Suprapubic skin (tissue), 4 donors: ENCODE measurements at regions not wholly inside any gene's neighbourhood (a gene's known extent, or its start where the extent isn't known, plus 50 kb on each side); places are given as distances from the start of the nearest gene placed in this dataset.

Source experiments
- DNase-seq, 2 donors: peaks; one replicate each; pipeline ENCODE4 v3.0.0-alpha.2; 2019; ENCODE audit warnings: low spot score in 2 of 2
- H3K27ac ChIP-seq: fragments of 200-600 bp; sonication (generic); one replicate; pipeline ENCODE4 v1.5.1; 2019
- H3K27me3 ChIP-seq: fragments of 200-600 bp; sonication (generic); one replicate; pipeline ENCODE4 v1.5.1; 2019
- H3K36me3 ChIP-seq: fragments of 200-600 bp; sonication (generic); one replicate; pipeline ENCODE4 v1.5.1; 2019
- H3K4me1 ChIP-seq: fragments of 200-600 bp; sonication (generic); one replicate; pipeline ENCODE4 v1.5.1; 2019
- H3K4me3 ChIP-seq: fragments of 200-600 bp; sonication (generic); one replicate; pipeline ENCODE4 v1.5.1; 2019; ENCODE audit warnings: mild to moderate bottlenecking
- H3K9me3 ChIP-seq: fragments of 200-600 bp; sonication (generic); one replicate; pipeline ENCODE4 v1.5.1; 2019
- EP300 ChIP-seq: sonication (generic); formaldehyde crosslinking; IDR thresholded peaks from one replicate; pipeline ENCODE4 v1.6.1; 2017; ENCODE audit warnings: antibody characterized with exemption
- POLR2A ChIP-seq, 2 donors: fragments of 450-650 bp; IDR thresholded peaks; one replicate each; pipeline ENCODE4 v1.6.1; 2017; ENCODE audit warnings: antibody characterized with exemption in 2 of 2, mild to moderate bottlenecking in 2 of 2, moderate library complexity in 2 of 2
- POLR2AphosphoS5 ChIP-seq, 3 donors: sonication (generic); formaldehyde crosslinking; IDR thresholded peaks; one replicate each; pipeline ENCODE4 v1.6.1; 2017; ENCODE audit warnings: antibody characterized with exemption in 3 of 3
- WGBS: methylation state at CpG from one replicate; pipeline ENCODE4 v1.1.5; 2018; 5-methylcytosine and 5-hydroxymethylcytosine counted together
- TF ChIP-seq, protein P1 (sequence below), 2 donors: fragments of 200-600 bp in 1 of 2; fragments of 450-650 bp in 1 of 2; sonication (generic) in 1 of 2; IDR thresholded peaks; one replicate each; pipeline ENCODE4 v1.5.1; 2016 to 2019; ENCODE audit warnings: antibody characterized with exemption in 2 of 2, mild to moderate bottlenecking in 1 of 2, moderate library complexity in 1 of 2

DNA sequence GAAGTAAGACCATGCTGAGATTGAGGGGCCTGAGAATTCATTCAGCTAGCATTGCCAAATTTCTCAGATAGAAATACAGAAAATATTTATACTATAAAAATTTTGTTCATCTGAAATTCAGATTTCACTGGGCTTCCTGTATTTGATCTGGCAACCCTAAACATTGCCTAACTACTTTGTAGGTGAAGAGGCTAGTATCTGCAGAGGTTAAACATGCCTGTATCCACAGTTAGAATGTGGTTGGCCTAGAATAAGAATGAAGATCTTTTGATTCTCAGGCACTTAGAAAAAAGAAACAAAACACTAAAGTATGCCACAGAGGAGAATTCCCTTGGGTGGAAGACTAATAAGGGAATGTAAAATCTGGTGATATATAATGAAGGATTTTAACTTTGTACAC lies 189.0 kb downstream of the DIPK2A start:
- no peak for DNase-seq
- Histone ChIP-seq H3K9me3 (no peaks in the 10 kb centered on the region), H3K27ac (no peak overlapping the region), H3K27me3 (no peaks in the 10 kb centered on the region), H3K36me3 (no peaks in the 10 kb centered on the region), H3K4me3 (no peak overlapping the region), H3K4me1 (peaks cover 2% of the 10 kb centered on the region)
- TF ChIP-seq POLR2AphosphoS5 (IDR thresholded peaks at IDR 0.05) (no peak), EP300 (no peak), POLR2A (IDR thresholded peaks at IDR 0.05) (no peak)
- TF ChIP-seq, protein P1, sequence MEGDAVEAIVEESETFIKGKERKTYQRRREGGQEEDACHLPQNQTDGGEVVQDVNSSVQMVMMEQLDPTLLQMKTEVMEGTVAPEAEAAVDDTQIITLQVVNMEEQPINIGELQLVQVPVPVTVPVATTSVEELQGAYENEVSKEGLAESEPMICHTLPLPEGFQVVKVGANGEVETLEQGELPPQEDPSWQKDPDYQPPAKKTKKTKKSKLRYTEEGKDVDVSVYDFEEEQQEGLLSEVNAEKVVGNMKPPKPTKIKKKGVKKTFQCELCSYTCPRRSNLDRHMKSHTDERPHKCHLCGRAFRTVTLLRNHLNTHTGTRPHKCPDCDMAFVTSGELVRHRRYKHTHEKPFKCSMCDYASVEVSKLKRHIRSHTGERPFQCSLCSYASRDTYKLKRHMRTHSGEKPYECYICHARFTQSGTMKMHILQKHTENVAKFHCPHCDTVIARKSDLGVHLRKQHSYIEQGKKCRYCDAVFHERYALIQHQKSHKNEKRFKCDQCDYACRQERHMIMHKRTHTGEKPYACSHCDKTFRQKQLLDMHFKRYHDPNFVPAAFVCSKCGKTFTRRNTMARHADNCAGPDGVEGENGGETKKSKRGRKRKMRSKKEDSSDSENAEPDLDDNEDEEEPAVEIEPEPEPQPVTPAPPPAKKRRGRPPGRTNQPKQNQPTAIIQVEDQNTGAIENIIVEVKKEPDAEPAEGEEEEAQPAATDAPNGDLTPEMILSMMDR (IDR thresholded peaks at IDR 0.05) = no peak

DNA sequence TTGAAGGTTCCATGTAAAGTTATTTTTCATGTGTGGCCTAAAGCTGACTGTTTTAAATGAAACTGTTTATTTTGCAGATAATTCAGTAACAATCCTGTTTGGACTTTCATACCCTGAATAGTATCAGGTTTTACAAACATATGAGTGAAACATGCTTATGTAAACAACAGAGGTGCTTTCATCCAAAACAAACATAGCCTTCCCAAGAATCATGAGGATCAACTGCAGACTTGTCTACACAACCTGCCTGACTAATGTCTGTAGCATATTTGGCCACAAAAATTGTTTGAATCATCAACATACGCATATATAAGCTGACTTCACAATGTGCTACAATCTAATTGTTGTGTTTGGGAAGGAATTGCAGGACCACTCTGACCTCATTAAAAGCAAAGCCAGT lies 190.4 kb downstream of the DIPK2A start:
- DNase-seq = no peak
- H3K9me3 ChIP-seq = no peaks in the 10 kb centered on the region
- peaks cover 2% of the 10 kb centered on the region for H3K4me1 ChIP-seq
- TF ChIP-seq POLR2A (IDR thresholded peaks at IDR 0.05) = no peak
- 72% methylated on average over 1 of the region's 1 CpG for WGBS
- no peak overlapping the region for H3K27ac ChIP-seq
- no peak overlapping the region for H3K4me3 ChIP-seq
- H3K27me3 ChIP-seq = no peaks in the 10 kb centered on the region
- no peaks in the 10 kb centered on the region for H3K36me3 ChIP-seq

DNA sequence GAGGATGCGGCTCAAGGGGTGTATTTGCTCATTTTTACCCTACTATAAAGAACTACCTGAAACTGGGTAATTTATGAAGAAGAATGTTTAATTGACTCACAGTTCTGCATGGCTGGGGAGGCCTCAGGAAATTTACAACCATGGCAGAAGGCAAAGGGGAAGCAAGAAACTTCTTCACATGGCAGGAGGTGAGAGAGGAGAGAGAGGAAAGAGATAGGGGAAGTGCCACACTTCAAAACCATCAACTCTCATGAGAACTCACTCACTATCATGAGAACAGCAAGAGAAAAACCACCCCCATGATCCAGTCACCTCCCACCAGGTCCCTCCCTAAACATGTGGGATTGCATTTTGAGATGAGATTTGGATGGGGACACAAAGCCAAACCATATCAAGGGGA lies 192.7 kb downstream of the DIPK2A start:
- 93% methylated on average over 1 of the region's 1 CpG for WGBS
- TF ChIP-seq, protein P1 (IDR thresholded peaks at IDR 0.05) = no peak
- TF ChIP-seq POLR2AphosphoS5 (IDR thresholded peaks at IDR 0.05) (no peak), EP300 (no peak), POLR2A (IDR thresholded peaks at IDR 0.05) (no peak)

DNA sequence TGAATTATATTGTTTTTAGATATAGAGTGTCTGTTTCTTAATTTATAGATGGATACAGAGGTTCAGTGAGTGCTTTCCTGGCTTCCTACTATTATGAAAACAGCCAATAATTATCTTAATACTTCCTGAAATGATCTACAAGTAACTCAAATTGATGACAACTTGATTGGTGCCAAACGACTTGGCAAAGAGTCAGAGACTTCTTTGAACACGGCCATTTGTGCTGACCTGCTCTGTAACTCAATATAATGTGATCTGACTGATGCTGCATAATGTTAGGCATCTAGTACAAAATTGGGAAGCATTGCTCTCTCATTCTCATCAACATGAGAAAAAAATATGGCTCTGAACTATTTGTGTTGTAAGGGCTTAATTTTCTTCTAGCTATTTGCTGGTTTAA lies 193.9 kb downstream of the DIPK2A start:
- Histone ChIP-seq H3K27me3 (no peaks in the 10 kb centered on the region), H3K9me3 (no peaks in the 10 kb centered on the region), H3K36me3 (no peaks in the 10 kb centered on the region), H3K4me3 (no peak overlapping the region), H3K27ac (no peak overlapping the region), H3K4me1 (peaks cover 2% of the 10 kb centered on the region)
- DNase-seq = no peak
- 7% methylated on average over 2 of the region's 2 CpGs for WGBS
- TF ChIP-seq POLR2A (IDR thresholded peaks at IDR 0.05) (no peak), POLR2AphosphoS5 (IDR thresholded peaks at IDR 0.05) (no peak), EP300 (no peak)
- TF ChIP-seq, protein P1 (IDR thresholded peaks at IDR 0.05) = no peak

More for the DNA sequence above, 192.7 kb downstream of the DIPK2A start:
- Histone ChIP-seq H3K27ac (no peak overlapping the region), H3K36me3 (no peaks in the 10 kb centered on the region), H3K4me1 (peaks cover 2% of the 10 kb centered on the region), H3K4me3 (no peak overlapping the region), H3K9me3 (no peaks in the 10 kb centered on the region), H3K27me3 (no peaks in the 10 kb centered on the region)
- no peak for DNase-seq

DNA sequence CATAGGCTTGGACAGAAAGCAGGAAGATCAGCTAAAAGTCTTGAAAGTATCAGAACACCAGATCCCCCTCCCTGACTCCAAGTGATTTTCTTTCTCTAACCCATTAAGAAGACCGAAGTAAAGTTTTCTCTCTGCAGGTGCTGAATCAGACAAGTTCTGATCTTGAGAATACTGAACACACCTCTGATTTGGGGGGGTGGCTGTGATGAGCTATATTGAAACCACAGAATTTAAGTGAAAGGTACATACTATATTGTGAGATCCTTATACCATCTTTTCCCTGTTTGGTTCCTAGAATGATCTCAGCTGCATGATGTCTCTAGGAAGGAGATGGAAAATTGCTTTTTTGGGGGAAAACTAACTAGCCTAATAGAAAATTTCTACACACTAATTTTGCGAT lies 196.0 kb downstream of the DIPK2A start:
- H3K27ac ChIP-seq = no peak overlapping the region
- TF ChIP-seq, protein P1 (IDR thresholded peaks at IDR 0.05) = no peak
- no peak for TF ChIP-seq EP300
- no peak for TF ChIP-seq POLR2A (IDR thresholded peaks at IDR 0.05)
- TF ChIP-seq POLR2AphosphoS5 (IDR thresholded peaks at IDR 0.05) = no peak
- 98% methylated on average over 2 of the region's 2 CpGs for WGBS

DNA sequence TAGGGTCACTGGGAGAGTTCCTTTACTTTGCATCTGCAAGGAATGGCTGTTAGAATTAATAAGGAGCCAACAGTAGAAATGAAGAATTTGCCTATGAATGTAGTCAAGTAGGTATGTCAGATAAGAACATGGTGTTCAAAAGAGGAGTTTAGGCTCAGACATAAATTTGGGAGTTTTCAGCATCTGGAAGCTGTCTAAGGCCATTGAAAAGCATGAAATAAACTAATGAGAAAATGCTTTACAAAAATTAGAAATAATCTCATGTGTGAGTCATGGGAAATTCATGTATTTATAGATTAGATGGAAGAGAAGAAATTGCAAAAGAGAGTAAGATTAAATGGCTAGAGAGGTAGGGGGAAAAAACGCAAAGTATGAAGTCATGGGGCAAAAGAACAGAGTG lies 201.9 kb downstream of the DIPK2A start:
- 92% methylated on average over 1 of the region's 1 CpG for WGBS
- DNase-seq = no peak
- no peak for TF ChIP-seq POLR2AphosphoS5 (IDR thresholded peaks at IDR 0.05)
- TF ChIP-seq POLR2A (IDR thresholded peaks at IDR 0.05) = no peak
- TF ChIP-seq, protein P1 (IDR thresholded peaks at IDR 0.05) = no peak
- no peak for TF ChIP-seq EP300
- Histone ChIP-seq H3K27me3 (no peaks in the 10 kb centered on the region), H3K27ac (no peak overlapping the region), H3K4me3 (no peak overlapping the region), H3K4me1 (no peaks in the 10 kb centered on the region), H3K9me3 (no peaks in the 10 kb centered on the region), H3K36me3 (no peaks in the 10 kb centered on the region)

More for the DNA sequence above, 196.0 kb downstream of the DIPK2A start:
- H3K4me3 ChIP-seq = no peak overlapping the region
- H3K27me3 ChIP-seq = no peaks in the 10 kb centered on the region
- DNase-seq = no peak
- no peaks in the 10 kb centered on the region for H3K36me3 ChIP-seq
- no peaks in the 10 kb centered on the region for H3K9me3 ChIP-seq
- H3K4me1 ChIP-seq = no peaks in the 10 kb centered on the region
